LHCN-M2 (cell line): ENCODE measurements at regions not wholly inside any gene's neighbourhood (a gene's known extent, or its start where the extent isn't known, plus 50 kb on each side); places are given as distances from the start of the nearest gene placed in this dataset.

Experiments used
- DNase-seq: peaks from one replicate; pipeline ENCODE4 v3.0.0-alpha.2; 2012; ENCODE audit warnings: low read depth

DNA sequence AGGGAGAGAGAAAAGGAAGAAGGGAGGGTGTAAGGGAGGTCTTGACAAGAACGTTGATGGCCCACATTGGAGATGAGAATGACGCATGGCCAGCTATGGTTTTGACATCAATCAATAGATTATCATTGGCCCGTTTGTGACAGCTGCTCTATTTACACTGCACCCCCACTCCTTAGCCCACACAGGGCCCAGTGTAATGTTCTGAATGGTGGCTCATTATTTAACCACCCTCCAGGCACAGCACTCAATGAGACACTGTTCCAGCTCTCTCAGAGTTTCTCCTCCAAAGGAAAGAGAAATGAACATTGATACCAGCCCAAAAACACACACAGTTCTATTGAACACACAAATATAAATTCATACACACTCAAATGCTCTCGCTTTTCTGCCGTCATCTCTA is 173.0 kb upstream of the IPO5 start:
- DNase-seq: no peak

DNA sequence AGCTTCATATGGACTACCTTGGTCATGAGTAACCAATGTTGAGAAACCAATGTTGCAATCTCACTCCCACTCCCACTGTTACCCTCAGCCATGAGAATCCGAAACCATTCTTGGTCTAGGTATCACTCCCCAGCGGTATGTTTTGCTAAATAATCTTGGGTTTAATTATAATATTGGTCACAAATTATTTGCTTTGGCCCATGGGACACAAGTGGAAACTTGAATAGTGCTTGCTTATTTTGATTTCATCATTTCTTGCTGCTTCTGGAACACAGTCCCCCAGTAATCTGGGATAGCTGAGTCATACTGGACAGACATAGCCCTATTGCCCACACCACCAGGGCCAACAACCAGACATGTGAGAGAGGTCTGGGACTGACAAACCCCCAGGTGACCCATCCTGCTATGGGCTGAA is 171.6 kb upstream of the IPO5 start:
- DNase-seq: no peak

DNA sequence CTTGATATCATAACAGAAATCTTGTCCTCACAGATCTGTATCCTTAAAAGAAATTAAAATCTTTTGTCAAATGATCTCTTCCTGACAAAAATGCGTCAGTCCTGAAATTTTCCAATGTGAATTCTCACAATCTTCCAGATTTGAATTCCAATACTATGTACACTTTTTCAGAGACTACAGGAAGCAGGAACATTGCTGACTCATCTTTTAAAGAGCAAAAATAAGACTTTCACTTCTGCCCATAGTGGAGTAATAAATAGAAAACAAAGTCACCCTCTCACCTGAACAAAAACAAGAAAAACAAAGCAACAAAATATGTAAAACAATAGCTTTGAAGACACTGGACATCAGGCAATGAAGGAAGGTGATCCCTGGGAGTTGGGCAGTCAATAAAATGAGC is 167.0 kb upstream of the IPO5 start:
- no peak for DNase-seq

DNA sequence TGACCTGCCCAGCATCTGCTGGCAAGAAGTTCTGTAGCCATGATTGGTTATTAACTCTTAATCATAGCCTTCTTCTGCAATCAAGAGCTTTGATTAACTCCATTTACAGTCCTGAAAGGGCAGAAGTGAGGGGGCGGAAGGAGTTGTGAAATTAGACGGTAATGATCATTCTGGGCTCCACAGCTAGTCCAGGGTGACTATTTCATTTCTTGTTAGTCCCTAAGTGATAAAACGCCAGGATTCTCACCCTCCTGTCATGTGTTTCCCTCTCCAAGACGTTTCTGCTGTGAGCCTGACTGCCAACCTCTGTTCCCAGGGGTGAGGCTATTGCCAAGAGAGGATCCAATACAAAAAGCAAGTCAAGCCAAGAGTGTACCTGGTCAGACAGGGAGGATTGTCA is 155.9 kb upstream of the IPO5 start:
- DNase-seq: no peak

DNA sequence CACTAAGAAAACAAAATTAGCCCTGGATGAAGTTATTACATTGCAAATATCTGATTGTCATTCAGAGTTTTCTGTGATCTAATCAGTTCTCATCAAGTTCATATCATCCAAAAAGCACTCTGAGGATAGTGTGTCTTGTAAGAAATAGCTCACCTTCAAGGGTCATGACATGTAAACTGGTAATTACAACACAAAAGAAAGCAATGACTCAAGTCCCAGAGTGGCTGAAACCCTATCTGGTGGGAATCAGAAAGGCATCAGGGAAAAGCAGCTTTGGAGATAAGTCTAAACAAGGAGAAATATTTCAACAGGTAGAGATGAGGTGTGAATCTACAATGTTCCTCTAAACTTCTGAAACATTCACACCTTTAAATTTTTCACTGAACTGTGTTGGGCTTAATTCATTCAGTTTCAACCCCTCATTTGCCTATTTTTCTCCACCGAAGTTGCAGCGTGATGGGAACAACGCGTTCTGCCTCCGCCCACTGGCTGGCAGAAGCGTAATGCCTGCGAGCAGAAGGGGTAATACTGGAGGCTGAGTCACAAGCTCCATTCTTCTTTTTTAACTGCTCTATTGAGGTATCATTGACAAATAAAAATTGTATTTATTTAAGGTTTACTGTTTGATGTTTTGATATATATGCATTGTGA is 155.2 kb upstream of the IPO5 start:
- DNase-seq: no peak

DNA sequence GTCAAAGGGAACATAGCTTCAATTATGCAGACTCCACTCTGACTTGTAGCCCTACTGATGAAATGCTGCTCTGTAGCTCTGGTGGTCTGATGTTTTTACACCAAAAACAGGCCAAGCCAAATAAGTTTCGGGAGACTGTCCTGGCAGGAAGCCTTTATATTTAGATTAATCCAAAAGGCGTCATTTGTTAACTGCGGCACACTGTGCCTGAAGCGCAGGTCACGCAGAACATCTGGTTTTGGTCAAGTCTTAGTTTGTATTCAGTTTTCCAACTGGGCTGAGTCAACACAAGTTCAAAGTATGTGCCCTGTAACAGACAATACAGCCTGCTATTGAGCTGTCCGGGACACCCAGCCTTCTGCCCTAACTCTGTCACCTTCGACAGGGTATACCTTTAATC is 154.6 kb upstream of the IPO5 start:
- no peak for DNase-seq

DNA sequence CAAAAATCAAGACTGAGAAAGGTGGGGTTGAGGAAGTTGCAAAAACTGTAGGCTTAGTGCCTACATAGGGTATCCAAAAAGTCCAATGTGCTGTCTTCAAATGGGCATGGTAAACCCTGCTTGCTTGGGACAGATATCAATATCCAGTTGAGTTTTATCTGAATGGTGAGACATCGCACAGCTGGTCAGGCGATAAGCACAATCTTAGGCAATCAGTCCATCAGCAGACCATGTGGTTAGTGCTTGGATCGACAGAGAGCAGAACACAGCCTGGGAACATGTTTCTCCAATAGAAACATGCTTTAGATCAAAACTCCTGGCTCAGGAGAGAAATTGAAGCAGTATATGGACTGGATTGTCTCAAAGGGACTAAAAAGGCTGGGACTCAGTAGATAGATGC is 151.3 kb upstream of the IPO5 start:
- no peak for DNase-seq

DNA sequence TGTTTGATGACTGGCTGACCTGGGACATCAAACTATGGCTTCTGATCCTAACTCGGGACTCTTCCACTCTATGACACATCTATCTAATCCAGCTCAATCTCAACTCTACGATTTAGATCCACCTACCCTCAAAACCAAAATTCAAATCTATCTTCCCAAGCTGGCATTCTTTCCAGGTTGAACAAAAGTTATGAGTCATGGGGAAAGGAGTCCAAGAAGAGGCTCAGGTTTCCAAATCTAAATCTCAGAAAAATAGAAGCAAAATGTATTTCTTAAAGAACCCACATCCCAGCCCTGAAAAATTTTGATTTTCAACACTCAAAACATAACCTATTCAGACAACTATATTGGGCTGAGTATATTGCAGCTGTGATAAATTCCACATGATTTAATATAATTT is 143.9 kb upstream of the IPO5 start:
- no peak for DNase-seq

DNA sequence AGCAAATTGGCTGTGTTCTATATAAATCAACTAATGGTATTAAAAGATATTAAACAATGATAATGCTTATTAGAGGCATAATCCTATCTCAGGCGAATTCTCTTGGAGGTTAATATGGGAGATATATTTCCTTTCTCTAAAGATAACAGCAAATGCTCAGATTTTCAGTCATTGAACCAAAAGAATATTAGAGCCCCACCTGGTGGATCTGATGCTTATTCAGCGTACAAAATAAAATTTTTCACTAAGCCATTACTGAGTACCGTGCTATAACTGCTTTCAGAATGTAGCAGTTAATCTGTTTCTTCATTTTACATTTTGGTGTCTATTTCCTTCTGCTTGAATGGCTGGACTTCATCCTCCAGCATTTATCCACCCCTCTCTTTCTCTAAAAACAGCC is 143.3 kb upstream of the IPO5 start:
- DNase-seq: peak; percentile 10

DNA sequence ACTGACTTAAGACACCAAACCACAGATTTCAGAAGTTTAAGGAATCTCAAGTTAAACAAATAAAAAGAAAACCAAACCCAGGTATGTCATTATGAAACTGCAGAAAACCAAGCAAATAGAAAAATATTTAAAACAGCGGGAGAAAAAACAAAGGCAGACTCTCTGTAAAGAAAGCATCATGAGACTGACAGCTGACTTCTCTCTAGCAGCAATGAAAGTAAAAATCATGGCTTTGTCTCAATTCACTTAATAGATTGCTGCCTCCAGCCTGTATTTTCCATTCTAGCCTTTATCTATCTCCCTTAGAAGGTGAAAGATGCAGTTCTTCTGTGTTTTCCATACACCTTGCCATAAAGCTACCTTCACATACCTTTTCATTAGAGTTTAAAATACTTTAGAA is 131.1 kb upstream of the IPO5 start:
- no peak for DNase-seq

DNA sequence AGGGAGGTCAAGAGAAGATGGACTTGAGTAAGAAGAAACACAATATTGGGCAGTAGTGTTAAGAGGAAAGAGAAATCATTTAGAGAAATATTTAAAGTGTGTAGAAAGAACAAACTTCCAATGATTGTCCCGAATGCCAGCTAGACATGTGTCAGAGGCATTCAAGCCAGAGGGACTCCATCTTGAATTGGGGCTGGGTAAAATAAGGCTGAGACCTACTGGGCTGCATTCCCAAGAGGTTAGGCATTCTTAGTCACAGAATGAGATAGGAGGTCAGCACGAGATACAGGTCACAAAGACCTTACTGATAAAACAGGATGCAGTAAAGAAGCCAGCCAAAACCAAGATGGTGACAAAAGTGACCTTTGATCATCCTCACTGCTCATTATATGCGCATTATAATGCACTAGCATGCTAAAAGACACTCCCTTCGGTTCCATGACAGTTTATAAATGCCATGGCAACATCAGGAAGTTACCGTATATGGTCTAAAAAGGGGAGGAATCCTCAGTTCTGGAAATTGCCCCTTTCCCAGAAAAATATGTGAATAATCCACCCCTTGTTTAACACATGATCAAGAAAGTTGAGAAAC is 127.0 kb upstream of the IPO5 start:
- no peak for DNase-seq

DNA sequence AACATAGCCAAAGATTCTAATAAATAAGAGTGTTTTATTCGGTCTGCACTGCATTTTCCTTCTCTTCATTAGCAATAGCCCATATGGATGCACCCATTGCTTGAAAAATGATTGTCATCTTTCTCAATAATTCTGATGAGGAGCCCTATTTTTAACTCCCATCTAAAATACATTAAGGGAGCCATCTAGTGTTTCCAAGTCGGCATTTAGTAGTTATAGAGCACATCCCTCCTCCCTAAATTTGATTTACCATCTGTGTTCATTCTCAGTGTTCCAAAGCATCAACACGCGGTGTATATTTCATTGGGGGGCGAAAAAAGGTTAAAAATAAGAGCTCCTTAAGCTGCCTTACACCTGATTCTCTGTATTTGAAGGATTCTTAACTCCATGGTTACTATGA is 119.2 kb upstream of the IPO5 start:
- no peak for DNase-seq

DNA sequence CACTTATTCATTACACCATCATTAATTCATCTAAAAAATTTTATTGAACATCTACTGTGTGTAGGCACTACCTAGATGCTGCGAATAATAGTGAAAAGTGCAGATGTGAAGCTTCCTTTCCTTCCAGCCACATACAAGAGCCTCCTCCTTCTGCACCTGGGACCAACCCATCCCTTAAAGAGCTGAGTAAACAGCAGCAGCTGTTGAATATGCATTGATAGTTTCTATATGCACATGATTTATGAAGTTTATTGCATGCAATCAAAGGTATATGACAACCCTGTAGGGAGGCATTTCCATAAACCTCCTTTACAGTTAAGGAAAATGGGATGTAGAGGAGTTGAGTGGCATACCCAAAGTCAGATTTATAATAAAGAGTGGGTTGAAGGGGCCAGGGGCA is 110.3 kb upstream of the IPO5 start:
- no peak for DNase-seq

DNA sequence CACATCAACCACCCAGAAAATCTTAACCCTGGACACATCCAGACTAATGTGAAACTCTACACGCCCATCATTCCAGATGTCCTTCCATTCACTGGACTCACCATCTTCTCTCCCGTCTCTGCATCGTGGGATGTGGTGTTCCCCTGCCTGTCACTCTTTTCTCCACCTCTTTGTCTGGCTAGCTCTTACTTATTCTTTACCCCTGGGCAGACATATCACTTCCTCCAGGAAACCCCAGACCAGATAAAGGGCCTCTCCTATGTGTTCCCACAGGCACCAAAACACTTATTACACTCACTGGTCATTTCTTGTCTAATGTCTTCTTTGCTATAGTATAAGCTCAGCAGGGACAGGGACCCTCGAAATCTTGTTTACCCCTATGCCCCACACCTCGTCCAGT is 109.3 kb upstream of the IPO5 start:
- no peak for DNase-seq

DNA sequence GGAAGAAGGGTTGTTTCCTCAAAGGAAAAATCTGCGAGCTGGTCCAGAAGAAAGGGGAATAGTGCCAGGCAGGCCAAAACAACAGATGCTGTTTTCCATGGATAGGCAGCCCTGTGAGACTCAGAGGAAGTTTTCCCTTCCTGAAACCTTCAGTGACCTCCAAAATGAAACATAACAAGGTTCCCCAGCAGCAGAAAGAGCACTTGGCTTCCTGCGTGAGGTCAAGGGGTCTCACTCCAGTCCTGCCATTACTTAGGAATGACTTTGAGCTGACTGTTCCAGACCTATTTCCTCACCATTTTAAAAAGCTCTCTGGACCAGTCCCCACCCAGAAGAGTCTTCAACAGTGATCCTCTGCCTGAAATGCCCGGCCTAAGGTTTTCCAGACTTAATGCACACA is 104.6 kb upstream of the IPO5 start:
- no peak for DNase-seq

DNA sequence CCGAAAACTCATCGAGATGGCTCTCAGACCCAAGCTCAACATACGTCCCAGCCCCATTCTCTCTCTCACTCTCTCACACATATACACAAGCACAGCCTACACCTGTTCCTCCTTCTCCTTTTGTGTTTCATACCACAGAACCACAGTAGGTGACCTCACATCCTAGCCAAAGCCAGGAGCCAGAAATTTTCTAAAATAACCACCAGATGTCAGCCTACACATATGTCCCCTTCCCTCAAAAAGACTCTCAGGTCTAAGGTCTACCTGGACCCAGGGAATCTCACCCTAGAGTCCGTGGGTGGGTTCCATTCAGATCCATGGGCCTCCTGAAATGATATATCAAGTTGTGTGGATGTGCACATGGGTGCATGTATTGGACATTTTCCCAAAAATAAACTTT is 104.2 kb upstream of the IPO5 start:
- DNase-seq: peak; percentile 36

DNA sequence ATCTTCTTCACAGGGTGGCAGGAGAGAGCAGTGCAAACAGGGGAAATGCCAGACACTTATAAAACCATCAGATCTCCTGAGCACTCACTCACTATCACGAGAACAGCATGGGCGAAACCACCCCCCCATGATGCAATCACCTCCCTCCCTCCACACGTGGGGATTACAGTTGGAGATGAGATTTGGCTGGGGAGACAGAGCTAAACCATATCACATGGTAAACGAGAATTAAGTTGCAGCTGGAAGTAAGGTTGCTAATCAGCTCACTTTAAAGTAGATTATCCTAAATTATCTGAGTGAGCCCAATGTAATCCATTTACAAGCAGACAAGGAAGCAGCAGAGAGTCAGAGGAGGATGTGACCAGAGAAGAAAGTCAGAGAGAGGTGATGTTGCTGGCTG is 102.2 kb upstream of the IPO5 start:
- DNase-seq: no peak

DNA sequence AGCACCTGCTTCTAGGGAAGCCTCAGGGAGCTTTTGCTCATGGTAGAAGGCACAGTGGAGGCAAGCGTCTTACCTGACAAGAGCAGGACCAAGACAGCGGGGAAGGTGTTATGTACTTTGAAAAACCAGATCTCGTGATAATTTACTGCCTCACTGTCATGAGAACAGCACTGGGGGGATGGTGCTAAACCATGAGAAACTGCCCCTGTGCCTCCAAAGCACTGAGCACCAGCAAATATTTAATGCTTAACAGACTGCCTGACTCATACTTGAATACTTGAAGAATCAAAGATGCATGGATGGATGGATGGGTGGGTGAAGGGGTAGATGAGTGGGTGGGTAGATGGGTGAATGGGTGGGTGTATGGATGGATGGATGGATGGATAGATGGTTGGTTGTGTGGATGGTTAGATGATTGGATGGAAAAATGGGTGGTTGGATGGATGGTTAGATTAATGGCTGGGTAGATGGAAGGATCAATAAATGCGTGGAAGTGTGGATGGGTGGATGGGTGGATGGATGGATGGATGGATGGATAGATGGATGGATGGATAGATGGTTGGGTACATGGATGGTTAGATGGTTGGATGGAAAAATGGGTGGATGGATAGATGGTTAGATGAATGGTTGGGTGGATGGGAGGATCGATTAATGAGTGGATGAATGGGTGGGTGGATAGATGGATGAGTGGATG is 101.1 kb upstream of the IPO5 start:
- DNase-seq: no peak

DNA sequence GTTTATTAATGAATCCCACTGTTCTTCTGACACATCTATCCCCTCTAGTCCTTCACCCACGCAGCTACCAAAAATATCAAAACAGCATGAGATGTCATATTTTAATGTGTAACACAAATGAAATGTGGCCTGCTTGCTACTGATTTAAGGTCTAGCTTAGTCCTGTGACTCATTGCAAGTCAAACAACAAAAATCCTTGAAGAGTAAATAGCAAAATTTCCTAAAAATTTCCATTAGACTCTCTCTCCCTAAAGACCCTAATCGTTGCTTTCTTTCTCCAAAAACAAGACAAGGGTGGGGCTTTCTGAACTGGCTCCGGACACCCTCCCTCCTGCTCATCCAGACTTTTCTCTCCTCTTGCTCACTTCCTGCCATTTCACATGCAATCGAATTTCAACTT is 99.9 kb upstream of the IPO5 start:
- peak; percentile 20 for DNase-seq

DNA sequence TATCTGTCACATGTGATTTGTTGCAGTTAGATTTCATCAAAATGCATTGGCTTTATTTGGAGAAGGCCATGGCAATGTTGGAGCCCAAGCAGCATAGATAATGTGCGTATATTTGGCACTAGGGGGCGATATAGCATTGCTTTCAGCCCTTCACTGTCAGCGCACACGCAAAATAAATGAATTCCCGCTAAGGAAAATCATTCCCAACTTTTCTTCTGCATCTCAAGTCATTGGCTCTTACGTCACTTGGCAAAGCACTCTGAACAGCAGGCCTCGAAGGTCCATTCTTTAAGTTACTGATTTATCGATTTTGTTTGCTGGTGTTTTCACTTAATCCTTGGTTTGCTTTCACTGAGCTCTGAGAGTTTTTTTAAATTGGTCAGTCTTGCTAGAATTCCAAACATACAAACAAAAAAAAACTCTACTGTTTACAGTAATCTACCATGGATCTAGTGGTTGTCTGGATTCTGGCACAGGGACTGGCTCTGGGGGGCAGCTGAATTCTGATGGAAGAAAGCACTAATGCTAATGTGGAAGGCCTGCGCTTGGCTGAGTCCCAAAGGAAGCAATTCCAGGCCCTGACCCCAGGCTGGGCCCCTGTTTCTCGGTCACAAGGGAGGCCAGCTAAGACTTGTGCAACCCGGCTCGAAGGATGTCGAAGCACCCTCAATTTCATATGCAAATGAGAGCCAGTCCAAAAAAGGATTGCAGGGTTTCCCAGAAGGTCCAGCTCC is 97.7 kb upstream of the IPO5 start:
- DNase-seq: peak; percentile 74

DNA sequence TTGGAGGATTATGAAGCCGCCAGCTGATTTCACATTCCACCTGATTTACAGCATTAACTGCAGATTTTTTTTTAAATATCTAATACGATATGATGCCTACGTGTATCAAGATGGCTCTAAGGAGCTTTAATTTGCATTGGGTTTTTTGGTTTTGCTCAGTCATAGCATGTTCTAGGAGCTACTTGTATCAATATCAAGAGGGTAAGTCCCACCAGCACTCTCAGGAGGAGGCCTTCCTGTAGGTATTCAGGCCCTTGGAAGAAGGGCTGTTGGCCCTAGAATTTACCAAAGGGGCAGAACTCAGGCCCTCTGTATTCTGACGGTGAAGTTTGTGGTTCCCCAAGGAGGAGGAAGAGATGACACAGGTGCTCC is 97.2 kb upstream of the IPO5 start:
- no peak for DNase-seq

DNA sequence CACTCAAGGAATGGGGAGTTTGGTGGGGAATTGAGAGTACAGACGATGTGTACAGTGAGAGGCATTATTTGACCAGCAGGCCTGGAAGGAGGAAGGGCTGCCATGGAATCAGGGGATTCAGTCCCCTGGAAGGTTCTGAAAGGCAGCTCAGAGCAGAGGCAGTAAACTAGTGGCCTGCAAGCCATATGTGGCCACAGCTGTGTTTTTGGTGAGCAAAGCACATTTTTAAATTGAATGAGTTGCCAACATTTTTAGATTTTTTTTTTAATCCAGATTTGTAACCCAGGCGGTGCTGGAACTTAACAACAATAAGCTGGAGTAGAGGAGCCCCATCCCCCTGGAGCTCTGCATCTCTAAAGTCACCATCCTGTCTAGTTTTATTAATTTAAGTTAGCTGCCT is 95.3 kb upstream of the IPO5 start:
- no peak for DNase-seq

DNA sequence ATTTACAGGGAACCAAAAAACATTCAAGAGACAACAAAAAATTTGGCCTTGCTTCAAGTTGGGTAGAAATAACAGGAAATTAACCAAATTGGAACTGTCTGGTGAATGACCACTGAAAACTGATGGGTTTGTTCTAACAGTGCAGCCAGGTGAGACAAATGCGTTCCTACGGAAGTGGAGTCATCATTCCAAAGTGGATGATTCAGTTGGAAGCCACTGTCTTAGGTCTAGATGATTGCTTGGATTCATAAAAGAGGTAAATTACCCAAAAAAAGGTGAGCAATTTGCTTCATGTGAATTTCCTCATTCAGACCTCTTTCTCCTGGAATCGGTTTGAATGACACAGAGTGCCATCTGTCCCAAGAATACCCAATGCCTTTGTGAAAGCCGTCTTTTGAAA is 87.1 kb upstream of the IPO5 start:
- no peak for DNase-seq
